HL-60/S4 treated with retinoic acid at 250 ng/mL for 4 days and 3 days (cell line): ENCODE measurements at regions not wholly inside any gene's neighbourhood (a gene's known extent, or its start where the extent isn't known, plus 50 kb on each side); places are given as distances from the start of the nearest gene placed in this dataset.

ENCODE experiments used
- in situ Hi-C: fragments of 300-500 bp; cut with MboI; formaldehyde crosslinking; loops from 2 replicates; pipeline ENCODE4 v1.7.0; 2022; ENCODE audit warnings: low sequenced_read_pairs

DNA sequence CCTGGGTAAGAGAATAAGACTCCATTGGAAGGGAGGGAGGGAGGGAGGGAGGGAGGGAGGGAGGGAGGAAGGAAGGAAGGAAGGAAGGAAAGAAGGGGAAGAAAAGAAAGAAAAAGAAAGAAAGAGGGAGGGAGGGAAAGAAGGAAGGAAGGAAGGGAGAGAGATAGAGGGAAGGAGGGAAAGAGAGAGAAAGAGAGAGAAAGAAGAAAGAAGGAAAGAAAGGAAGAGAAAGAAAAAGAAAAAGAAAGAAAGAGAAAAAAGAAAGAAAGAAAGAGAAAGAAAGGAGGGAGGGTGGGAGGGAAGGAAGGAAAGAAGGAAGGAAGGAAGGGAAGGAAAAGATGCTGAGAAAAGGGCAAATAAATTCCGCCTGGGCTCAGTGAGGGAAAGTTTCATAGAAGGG, 74.7 kb upstream of the IFNAR2 start:
- in situ Hi-C loops, result no loop called here

GRCh38 chr21:33155422-33155821, 74.3 kb upstream of the IFNAR2 start:
- in situ Hi-C loops, result no loop called here

GRCh38 chr21:33157303-33157702, 72.4 kb upstream of the IFNAR2 start:
- in situ Hi-C loops, result no loop called here

GRCh38 chr21:33158654-33159053, 71.1 kb upstream of the IFNAR2 start:
- in situ Hi-C loops, result no loop called here

GRCh38 chr21:33162436-33162951, 67.2 kb upstream of the IFNAR2 start:
- in situ Hi-C loops, result no loop called here

DNA sequence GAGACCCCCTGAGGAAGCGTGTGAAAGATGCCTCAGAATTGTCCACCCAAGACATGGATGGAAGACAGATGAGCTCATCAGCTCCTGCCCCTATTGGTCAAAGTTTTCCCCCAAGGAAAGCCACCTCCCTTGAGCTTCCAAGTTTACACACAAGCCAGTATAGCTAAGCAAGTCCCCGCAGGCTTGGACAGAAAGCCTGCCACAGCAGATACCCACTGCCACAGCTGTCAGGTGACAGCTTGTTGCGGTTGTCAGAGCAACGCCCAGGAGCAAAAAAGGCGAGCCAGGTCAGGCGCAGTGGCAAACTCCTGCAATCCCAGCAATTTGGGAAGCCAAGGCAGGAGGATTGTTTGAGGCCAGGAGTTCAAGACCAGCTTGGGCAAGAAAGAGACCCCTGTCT, 60.9 kb upstream of the IFNAR2 start:
- in situ Hi-C loops, result no loop called here

DNA sequence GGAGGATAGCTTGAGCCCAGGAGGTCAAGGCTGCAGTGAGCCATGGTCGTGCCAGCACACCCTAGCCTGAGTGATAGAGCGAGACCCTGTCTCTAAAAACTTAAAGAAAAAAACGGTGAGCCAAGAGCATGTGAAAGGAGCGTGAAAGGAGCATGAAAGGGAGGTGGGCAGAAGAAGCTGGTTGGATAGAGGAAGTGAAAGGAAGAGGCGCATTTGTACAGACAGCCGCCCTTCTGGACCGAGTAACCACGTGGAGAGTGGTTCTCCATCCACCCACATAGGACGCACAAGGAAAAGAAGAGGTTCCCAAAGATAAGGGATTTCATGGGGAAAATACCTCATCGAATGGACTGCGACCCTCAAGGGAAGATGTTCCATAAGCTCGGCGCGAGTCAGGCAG, 60.4 kb upstream of the IFNAR2 start:
- in situ Hi-C loops, result no loop called here

DNA sequence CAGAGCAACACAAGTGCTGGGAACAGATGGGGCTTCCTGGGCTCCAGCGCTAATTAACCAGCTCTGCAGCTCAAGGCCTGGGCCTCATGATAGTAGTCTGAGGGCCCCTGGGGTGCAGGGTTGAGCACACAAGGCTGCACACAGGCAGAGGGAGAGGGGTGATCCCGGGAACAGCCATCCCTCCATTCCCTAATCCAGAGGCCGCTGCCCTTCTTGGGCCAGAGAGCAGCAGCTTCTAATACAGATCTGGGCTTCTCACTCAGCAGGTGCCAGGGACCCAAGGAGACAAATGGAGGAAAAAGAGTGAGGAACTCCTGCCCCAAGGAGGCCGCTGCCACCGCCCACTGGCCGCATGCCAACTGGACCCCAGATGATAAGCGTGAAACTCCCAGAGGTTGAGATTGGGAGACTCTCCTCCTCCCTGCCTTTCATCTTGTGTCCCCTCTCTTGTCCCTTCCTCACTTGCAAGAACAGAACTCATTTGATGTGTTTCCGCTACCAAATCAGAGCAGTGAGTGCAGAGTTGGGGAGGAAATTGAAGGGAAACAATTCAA, 58.0 kb upstream of the IFNAR2 start:
- in situ Hi-C loops, result no loop called here

DNA sequence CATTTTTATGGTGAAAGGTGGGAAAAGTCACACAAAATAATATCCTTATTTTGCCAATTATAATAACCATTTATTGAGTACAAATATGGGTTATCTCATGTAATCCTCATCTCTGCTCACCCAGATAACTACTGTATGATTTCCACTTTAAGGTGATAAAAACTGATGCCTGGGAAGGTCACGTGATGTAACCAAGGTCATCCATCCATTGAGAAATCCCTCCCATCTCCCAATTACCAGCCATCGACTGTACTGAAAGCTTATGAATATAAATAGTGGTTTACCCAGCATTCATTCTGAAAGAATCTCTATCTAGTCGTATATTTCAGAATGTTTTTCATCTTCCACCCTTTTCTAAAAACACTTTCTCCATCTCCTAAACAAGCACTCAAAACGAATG, 55.0 kb upstream of the IFNAR2 start:
- in situ Hi-C loops, result loop anchor here (25.0 kb wide), 1 partner anchor 337 kb away; no protein-coding TSS in a partner anchor
